Prostate gland (tissue), 2 donors: ENCODE measurements at regions not wholly inside any gene's neighbourhood (a gene's known extent, or its start where the extent isn't known, plus 50 kb on each side); places are given as distances from the start of the nearest gene placed in this dataset.

ENCODE experiments used
- POLR2A ChIP-seq: fragments of 450-650 bp; IDR thresholded peaks from one replicate; pipeline ENCODE4 v1.6.1; 2016; ENCODE audit warnings: antibody characterized with exemption, mild to moderate bottlenecking
- POLR2AphosphoS5 ChIP-seq: sonication (generic); formaldehyde crosslinking; IDR thresholded peaks from one replicate; pipeline ENCODE4 v1.6.1; 2017; ENCODE audit warnings: antibody characterized with exemption
- TF ChIP-seq, protein P1 (sequence below), 4 experiments: fragments of 200-600 bp in 2 of 4; fragments of 450-650 bp in 2 of 4; sonication (generic) in 2 of 4; IDR thresholded peaks; 1 replicate in 3 of 4; 2 replicates in 1 of 4; pipeline ENCODE4 v1.5.1; 2016 to 2019; ENCODE audit warnings: antibody characterized with exemption in 4 of 4, mild to moderate bottlenecking in 2 of 4, moderate library complexity in 2 of 4

DNA sequence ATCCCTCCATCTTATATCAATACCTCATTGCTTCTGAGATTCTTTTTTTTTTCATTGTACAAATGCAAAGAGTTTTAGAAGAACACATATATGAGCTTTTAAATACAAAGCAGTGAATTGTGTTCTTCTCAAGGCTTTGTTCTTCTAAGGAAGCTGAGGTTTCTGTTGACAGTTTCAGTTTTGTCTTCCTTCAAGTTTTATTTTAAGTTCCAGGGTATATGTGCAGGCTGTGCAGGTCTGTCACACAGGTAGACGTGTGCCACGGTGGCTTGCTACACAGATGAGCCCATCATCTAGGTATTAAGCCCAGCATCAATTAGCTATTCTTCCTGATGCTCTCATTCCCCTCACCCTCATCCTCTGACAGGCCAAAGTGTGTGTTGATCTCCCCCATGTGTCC, 201.2 kb upstream of the DIPK2B start:
- TF ChIP-seq, protein P1, sequence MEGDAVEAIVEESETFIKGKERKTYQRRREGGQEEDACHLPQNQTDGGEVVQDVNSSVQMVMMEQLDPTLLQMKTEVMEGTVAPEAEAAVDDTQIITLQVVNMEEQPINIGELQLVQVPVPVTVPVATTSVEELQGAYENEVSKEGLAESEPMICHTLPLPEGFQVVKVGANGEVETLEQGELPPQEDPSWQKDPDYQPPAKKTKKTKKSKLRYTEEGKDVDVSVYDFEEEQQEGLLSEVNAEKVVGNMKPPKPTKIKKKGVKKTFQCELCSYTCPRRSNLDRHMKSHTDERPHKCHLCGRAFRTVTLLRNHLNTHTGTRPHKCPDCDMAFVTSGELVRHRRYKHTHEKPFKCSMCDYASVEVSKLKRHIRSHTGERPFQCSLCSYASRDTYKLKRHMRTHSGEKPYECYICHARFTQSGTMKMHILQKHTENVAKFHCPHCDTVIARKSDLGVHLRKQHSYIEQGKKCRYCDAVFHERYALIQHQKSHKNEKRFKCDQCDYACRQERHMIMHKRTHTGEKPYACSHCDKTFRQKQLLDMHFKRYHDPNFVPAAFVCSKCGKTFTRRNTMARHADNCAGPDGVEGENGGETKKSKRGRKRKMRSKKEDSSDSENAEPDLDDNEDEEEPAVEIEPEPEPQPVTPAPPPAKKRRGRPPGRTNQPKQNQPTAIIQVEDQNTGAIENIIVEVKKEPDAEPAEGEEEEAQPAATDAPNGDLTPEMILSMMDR (IDR thresholded peaks at IDR 0.05) = no peak
- no peak for TF ChIP-seq POLR2A
- TF ChIP-seq POLR2AphosphoS5 = no peak
